Keratinocyte (primary cell): ENCODE measurements at regions not wholly inside any gene's neighbourhood (a gene's known extent, or its start where the extent isn't known, plus 50 kb on each side); places are given as distances from the start of the nearest gene placed in this dataset.

Source experiments
- DNase-seq: peaks from one replicate; pipeline ENCODE4 v3.0.0-alpha.2; 2011; ENCODE audit warnings: low read depth, missing footprints, low spot score
- FAIRE-seq: peaks from 2 replicates; lab custom pipeline; 2011; peaks lifted over from hg19 to GRCh38; lab: Jason Lieb, UNC
- H2AFZ ChIP-seq: 2 replicates; pipeline ENCODE4 v1.6.0; 2012; ENCODE audit warnings: low read length, control low read depth, inconsistent platforms; ENCODE audit not compliant: control insufficient read depth
- H3K27ac ChIP-seq: 2 replicates; pipeline ENCODE4 v1.5.1; 2011; ENCODE audit warnings: low read length; ENCODE audit not compliant: control insufficient read depth, insufficient read depth
- H3K27me3 ChIP-seq: 3 replicates; pipeline ENCODE4 v1.6.0; 2011; ENCODE audit warnings: low read length; ENCODE audit not compliant: control insufficient read depth, insufficient read depth; ENCODE audit errors: extremely low read depth
- H3K36me3 ChIP-seq, 2 experiments: 2 replicates in 1 of 2; 3 replicates in 1 of 2; pipeline ENCODE4 v1.5.1; 2011; ENCODE audit warnings: low read length in 2 of 2, mild to moderate bottlenecking in 1 of 2; ENCODE audit not compliant: control insufficient read depth in 2 of 2, insufficient read depth in 2 of 2; ENCODE audit errors: extremely low read depth in 1 of 2
- H3K4me1 ChIP-seq: 3 replicates; pipeline ENCODE4 v1.5.1; 2011; ENCODE audit warnings: low read length; ENCODE audit not compliant: control insufficient read depth, insufficient read depth; ENCODE audit errors: extremely low read depth
- H3K4me2 ChIP-seq: 3 replicates; pipeline ENCODE4 v1.6.0; 2011; ENCODE audit warnings: low read depth, low read length; ENCODE audit not compliant: control insufficient read depth, insufficient read depth; ENCODE audit errors: extremely low read depth
- H3K4me3 ChIP-seq, 3 experiments: fragments of 200-600 bp in 1 of 3; sonication (generic) in 1 of 3; 2 replicates in 2 of 3; 3 replicates in 1 of 3; pipeline ENCODE4 v1.5.1; 2011 to 2016; ENCODE audit warnings: low read length in 3 of 3, mild to moderate bottlenecking in 3 of 3, control low read depth in 2 of 3, inconsistent platforms in 1 of 3, low read depth in 1 of 3, mixed read lengths in 1 of 3, mixed run types in 1 of 3, moderate library complexity in 1 of 3; ENCODE audit not compliant: control insufficient read depth in 2 of 3, insufficient read depth in 2 of 3; ENCODE audit errors: extremely low read depth in 1 of 3
- H3K79me2 ChIP-seq: 2 replicates; pipeline ENCODE4 v1.6.0; 2012; ENCODE audit warnings: low read length; ENCODE audit not compliant: control insufficient read depth, insufficient read depth
- H3K9ac ChIP-seq: 3 replicates; pipeline ENCODE4 v1.6.0; 2011; ENCODE audit warnings: low read length; ENCODE audit not compliant: control insufficient read depth, insufficient read depth; ENCODE audit errors: extremely low read depth
- H3K9me1 ChIP-seq: 3 replicates; pipeline ENCODE4 v1.6.0; 2011; ENCODE audit warnings: low read length; ENCODE audit not compliant: control insufficient read depth, insufficient read depth; ENCODE audit errors: extremely low read depth
- H3K9me3 ChIP-seq: 2 replicates; pipeline ENCODE4 v1.5.1; 2012; ENCODE audit warnings: low read depth, low read length; ENCODE audit not compliant: control insufficient read depth
- H4K20me1 ChIP-seq: 3 replicates; pipeline ENCODE4 v1.6.0; 2011; ENCODE audit warnings: low read length; ENCODE audit not compliant: control insufficient read depth, insufficient read depth; ENCODE audit errors: extremely low read depth
- EZH2 ChIP-seq: IDR thresholded peaks from one replicate; pipeline ENCODE4 v1.6.1; 2012; ENCODE audit warnings: inconsistent platforms, mild to moderate bottlenecking, low read length, moderate library complexity
- dilution Hi-C: fragments of 300-500 bp; cut with MboI; formaldehyde crosslinking; loops from one replicate; pipeline ENCODE4 v1.7.0; 2020; ENCODE audit warnings: low sequenced_read_pairs; ENCODE audit not compliant: extremely low pct_ligation_motif_present
- TF ChIP-seq, protein P1 (sequence below), 3 experiments: IDR thresholded peaks in 1 of 3; conservative IDR thresholded peaks in 1 of 3; optimal IDR thresholded peaks in 1 of 3; 2 replicates in 2 of 3; 3 replicates in 1 of 3; pipeline versions ENCODE3 to v1.5.1; 2011; ENCODE audit warnings: low read length in 3 of 3, mild to moderate bottlenecking in 3 of 3, moderate library complexity in 2 of 3, control low read depth in 1 of 3, inconsistent platforms in 1 of 3; ENCODE audit not compliant: insufficient read depth in 2 of 3; ENCODE audit errors: extremely low read depth in 1 of 3

DNA sequence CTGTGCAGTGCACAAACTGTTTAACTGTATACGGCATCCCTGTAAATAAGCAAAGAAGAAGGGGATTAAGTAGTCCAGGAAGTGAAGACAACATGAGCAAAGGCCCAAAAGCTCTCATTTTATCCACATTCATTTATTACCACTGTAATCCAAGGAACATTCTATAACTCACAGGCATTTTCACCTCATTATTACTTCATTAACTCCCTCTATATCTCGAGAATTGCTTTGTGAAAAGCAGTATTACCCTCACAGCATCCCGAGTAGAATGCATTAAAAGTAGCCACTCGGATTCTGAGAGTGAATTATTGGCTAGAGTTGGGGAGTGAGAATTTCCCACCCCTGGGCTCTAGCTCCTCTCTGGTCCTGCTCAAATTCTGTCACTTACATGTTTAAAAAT is 51.0 kb upstream of the CHCHD3 start:
- H3K36me3 ChIP-seq, result no peaks in the 10 kb centered on the region
- dilution Hi-C loops, result no loop called here
- no peak overlapping the region for H3K27ac ChIP-seq
- H3K79me2 ChIP-seq, result no peaks in the 10 kb centered on the region
- FAIRE-seq, result no peak
- H3K27me3 ChIP-seq, result no peaks in the 10 kb centered on the region
- no peak overlapping the region for H3K4me3 ChIP-seq
- no peak for DNase-seq
- no peak for TF ChIP-seq EZH2
- TF ChIP-seq, protein P1, sequence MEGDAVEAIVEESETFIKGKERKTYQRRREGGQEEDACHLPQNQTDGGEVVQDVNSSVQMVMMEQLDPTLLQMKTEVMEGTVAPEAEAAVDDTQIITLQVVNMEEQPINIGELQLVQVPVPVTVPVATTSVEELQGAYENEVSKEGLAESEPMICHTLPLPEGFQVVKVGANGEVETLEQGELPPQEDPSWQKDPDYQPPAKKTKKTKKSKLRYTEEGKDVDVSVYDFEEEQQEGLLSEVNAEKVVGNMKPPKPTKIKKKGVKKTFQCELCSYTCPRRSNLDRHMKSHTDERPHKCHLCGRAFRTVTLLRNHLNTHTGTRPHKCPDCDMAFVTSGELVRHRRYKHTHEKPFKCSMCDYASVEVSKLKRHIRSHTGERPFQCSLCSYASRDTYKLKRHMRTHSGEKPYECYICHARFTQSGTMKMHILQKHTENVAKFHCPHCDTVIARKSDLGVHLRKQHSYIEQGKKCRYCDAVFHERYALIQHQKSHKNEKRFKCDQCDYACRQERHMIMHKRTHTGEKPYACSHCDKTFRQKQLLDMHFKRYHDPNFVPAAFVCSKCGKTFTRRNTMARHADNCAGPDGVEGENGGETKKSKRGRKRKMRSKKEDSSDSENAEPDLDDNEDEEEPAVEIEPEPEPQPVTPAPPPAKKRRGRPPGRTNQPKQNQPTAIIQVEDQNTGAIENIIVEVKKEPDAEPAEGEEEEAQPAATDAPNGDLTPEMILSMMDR (optimal IDR thresholded peaks at IDR 0.05 in 1 of 3, IDR thresholded peaks at IDR 0.05 in 1 of 3, conservative IDR thresholded peaks at IDR 0.05 in 1 of 3; ENCODE audit: extremely low read depth in 1 of 3, insufficient read depth in 2 of 3, low read length in 3 of 3), result no peak
- no peaks in the 10 kb centered on the region for H3K9me1 ChIP-seq
- H4K20me1 ChIP-seq, result no peaks in the 10 kb centered on the region
- H3K4me2 ChIP-seq, result no peak overlapping the region
- H3K9ac ChIP-seq, result no peak overlapping the region
- no peak overlapping the region for H2AFZ ChIP-seq
- no peaks in the 10 kb centered on the region for H3K4me1 ChIP-seq
- H3K9me3 ChIP-seq, result no peaks in the 10 kb centered on the region

DNA sequence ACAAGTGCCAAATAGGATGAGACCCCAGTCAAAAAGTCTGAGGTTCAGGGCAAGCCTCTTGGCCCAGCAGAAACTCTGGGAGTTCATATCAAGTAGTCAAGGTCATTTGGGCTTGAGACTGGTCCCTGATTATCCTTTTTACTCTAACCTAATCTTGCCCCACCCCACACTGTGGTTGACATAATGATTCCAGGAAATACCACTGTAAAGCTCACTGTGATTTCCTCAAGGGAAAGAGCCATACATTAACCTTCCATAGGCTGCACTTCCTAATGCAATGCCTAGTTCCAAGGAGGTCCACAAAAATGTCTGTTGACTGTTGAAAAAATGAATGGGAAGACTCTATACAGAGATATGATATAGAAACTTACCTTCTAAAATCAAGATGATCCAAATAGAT is 52.9 kb upstream of the CHCHD3 start:
- Histone ChIP-seq H3K9ac (no peak overlapping the region), H3K27me3 (peaks cover under 1% of the 10 kb centered on the region), H3K27ac (no peak overlapping the region), H2AFZ (no peak overlapping the region), H3K4me2 (no peak overlapping the region), H3K4me3 (no peak overlapping the region), H4K20me1 (no peaks in the 10 kb centered on the region), H3K9me3 (no peaks in the 10 kb centered on the region), H3K4me1 (no peaks in the 10 kb centered on the region), H3K36me3 (no peaks in the 10 kb centered on the region), H3K9me1 (no peaks in the 10 kb centered on the region), H3K79me2 (no peaks in the 10 kb centered on the region)
- FAIRE-seq, result no peak
- TF ChIP-seq, protein P1 (optimal IDR thresholded peaks at IDR 0.05 in 1 of 3, IDR thresholded peaks at IDR 0.05 in 1 of 3, conservative IDR thresholded peaks at IDR 0.05 in 1 of 3; ENCODE audit: extremely low read depth in 1 of 3, insufficient read depth in 2 of 3, low read length in 3 of 3), result no peak
- dilution Hi-C loops, result no loop called here
- no peak for DNase-seq
